Activated naive CD4-positive, alpha-beta T cell treated with anti-CD3 and anti-CD28 coated beads, Interleukin-2, amount 50 U/mL, for 72 hours (primary cell): ENCODE measurements at regions not wholly inside any gene's neighbourhood (a gene's known extent, or its start where the extent isn't known, plus 50 kb on each side); places are given as distances from the start of the nearest gene placed in this dataset.

Experiments used
- ATAC-seq, 2 donors: fragments of 150-1000 bp; cut with Tn5 transposase; 2 replicates each; pipeline ENCODE4 v1.10.0; 2021; ENCODE audit warnings: mild to moderate bottlenecking in 2 of 2, moderate library complexity in 2 of 2
- DNase-seq, 2 donors: peaks; one replicate each; pipeline ENCODE4 v3.0.0; 2021 to 2022; ENCODE audit warnings: low spot score in 2 of 2
- H3K27ac Mint-ChIP-seq, 2 donors: one replicate each; pipeline ENCODE4 v1.8.0; 2022; ENCODE audit warnings: mild to moderate bottlenecking in 2 of 2, mixed read lengths in 2 of 2
- H3K36me3 Mint-ChIP-seq, 2 donors: one replicate each; pipeline ENCODE4 v1.8.0; 2022; ENCODE audit warnings: mixed read lengths in 2 of 2
- H3K9me3 Mint-ChIP-seq, 2 donors: one replicate each; pipeline ENCODE4 v1.8.0; 2022; ENCODE audit warnings: mixed read lengths in 2 of 2

GRCh38 chr3:10580426-10580825 is 75.0 kb upstream of the ATP2B2 start:
- DNase-seq (no peak), ATAC-seq (no peak)

GRCh38 chr3:10581251-10581650 is 75.9 kb upstream of the ATP2B2 start:
- Mint-ChIP-seq H3K27ac (no peak overlapping the region), H3K36me3 (no peaks in the 10 kb centered on the region), H3K9me3 (no peaks in the 10 kb centered on the region)
- ATAC-seq (no peak), DNase-seq (no peak)

More at GRCh38 chr3:10580426-10580825, 75.0 kb upstream of the ATP2B2 start:
- no peaks in the 10 kb centered on the region for H3K36me3 Mint-ChIP-seq
- H3K27ac Mint-ChIP-seq: no peak overlapping the region
- H3K9me3 Mint-ChIP-seq: no peaks in the 10 kb centered on the region

GRCh38 chr3:10581716-10582115 is 76.3 kb upstream of the ATP2B2 start:
- no peaks in the 10 kb centered on the region for H3K36me3 Mint-ChIP-seq
- ATAC-seq (no peak), DNase-seq (no peak)
- no peak overlapping the region for H3K27ac Mint-ChIP-seq
- H3K9me3 Mint-ChIP-seq: no peaks in the 10 kb centered on the region

- H3K27ac Mint-ChIP-seq: no peak overlapping the region
- no peaks in the 10 kb centered on the region for H3K9me3 Mint-ChIP-seq
- ATAC-seq: no peak
- DNase-seq: no peak
- H3K36me3 Mint-ChIP-seq: no peaks in the 10 kb centered on the region
These were observed 77.3 kb upstream of the ATP2B2 start for GRCh38 chr3:10582733-10583132.

- Mint-ChIP-seq H3K27ac (no peak overlapping the region), H3K9me3 (no peaks in the 10 kb centered on the region), H3K36me3 (no peaks in the 10 kb centered on the region)
- ATAC-seq (no peak), DNase-seq (no peak)
These were observed 78.7 kb upstream of the ATP2B2 start for GRCh38 chr3:10583798-10584708.

- ATAC-seq (no peak), DNase-seq (no peak)
- H3K36me3 Mint-ChIP-seq: no peaks in the 10 kb centered on the region
- H3K27ac Mint-ChIP-seq: no peak overlapping the region
- H3K9me3 Mint-ChIP-seq: no peaks in the 10 kb centered on the region
These were observed 80.6 kb upstream of the ATP2B2 start for GRCh38 chr3:10585945-10586344.

GRCh38 chr3:10594915-10595314 is 89.5 kb upstream of the ATP2B2 start:
- peak in 1 of 2 donors; percentile 80 for ATAC-seq
- Mint-ChIP-seq H3K9me3 (no peaks in the 10 kb centered on the region), H3K36me3 (no peaks in the 10 kb centered on the region), H3K27ac (no peak overlapping the region)
- peak in 1 of 2 donors; percentile 58 for DNase-seq

GRCh38 chr3:10596746-10597448 is 91.5 kb upstream of the ATP2B2 start:
- DNase-seq (no peak), ATAC-seq (no peak)
- Mint-ChIP-seq H3K36me3 (no peaks in the 10 kb centered on the region), H3K9me3 (no peaks in the 10 kb centered on the region), H3K27ac (no peak overlapping the region)

GRCh38 chr3:10597733-10598132 is 92.3 kb upstream of the ATP2B2 start:
- no peak for ATAC-seq
- no peak overlapping the region for H3K27ac Mint-ChIP-seq
- no peaks in the 10 kb centered on the region for H3K36me3 Mint-ChIP-seq
- DNase-seq: no peak
- no peaks in the 10 kb centered on the region for H3K9me3 Mint-ChIP-seq

GRCh38 chr3:10599017-10599416 is 93.6 kb upstream of the ATP2B2 start:
- no peaks in the 10 kb centered on the region for H3K36me3 Mint-ChIP-seq
- H3K27ac Mint-ChIP-seq: no peak overlapping the region
- DNase-seq: no peak
- no peaks in the 10 kb centered on the region for H3K9me3 Mint-ChIP-seq
- no peak for ATAC-seq

- ATAC-seq: no peak
- no peak for DNase-seq
- no peaks in the 10 kb centered on the region for H3K9me3 Mint-ChIP-seq
- H3K36me3 Mint-ChIP-seq: no peaks in the 10 kb centered on the region
- no peak overlapping the region for H3K27ac Mint-ChIP-seq
These were observed 94.1 kb upstream of the ATP2B2 start for GRCh38 chr3:10599444-10599843.

- Mint-ChIP-seq H3K9me3 (no peaks in the 10 kb centered on the region), H3K27ac (no peak overlapping the region), H3K36me3 (no peaks in the 10 kb centered on the region)
- DNase-seq: no peak
- ATAC-seq: no peak
These were observed 94.9 kb upstream of the ATP2B2 start for GRCh38 chr3:10600296-10600714.

GRCh38 chr3:10600726-10601125 is 95.3 kb upstream of the ATP2B2 start:
- H3K9me3 Mint-ChIP-seq: no peaks in the 10 kb centered on the region
- ATAC-seq (no peak), DNase-seq (no peak)
- no peaks in the 10 kb centered on the region for H3K36me3 Mint-ChIP-seq
- H3K27ac Mint-ChIP-seq: no peak overlapping the region

GRCh38 chr3:10601151-10601856 is 95.9 kb upstream of the ATP2B2 start:
- Mint-ChIP-seq H3K9me3 (no peaks in the 10 kb centered on the region), H3K36me3 (no peaks in the 10 kb centered on the region), H3K27ac (no peak overlapping the region)
- DNase-seq (no peak), ATAC-seq (no peak)

GRCh38 chr3:10601857-10602230 is 96.5 kb upstream of the ATP2B2 start:
- DNase-seq: no peak
- no peaks in the 10 kb centered on the region for H3K9me3 Mint-ChIP-seq

GRCh38 chr3:10602271-10602670 is 96.9 kb upstream of the ATP2B2 start:
- Mint-ChIP-seq H3K36me3 (no peaks in the 10 kb centered on the region), H3K27ac (no peak overlapping the region), H3K9me3 (no peaks in the 10 kb centered on the region)
- no peak for DNase-seq
- no peak for ATAC-seq

More at GRCh38 chr3:10601857-10602230, 96.5 kb upstream of the ATP2B2 start:
- Mint-ChIP-seq H3K27ac (no peak overlapping the region), H3K36me3 (no peaks in the 10 kb centered on the region)
- no peak for ATAC-seq
